ENCODE measurements at regions not wholly inside any gene's neighbourhood (a gene's known extent, or its start where the extent isn't known, plus 50 kb on each side); places are given as distances from the start of the nearest gene placed in this dataset.

DNA sequence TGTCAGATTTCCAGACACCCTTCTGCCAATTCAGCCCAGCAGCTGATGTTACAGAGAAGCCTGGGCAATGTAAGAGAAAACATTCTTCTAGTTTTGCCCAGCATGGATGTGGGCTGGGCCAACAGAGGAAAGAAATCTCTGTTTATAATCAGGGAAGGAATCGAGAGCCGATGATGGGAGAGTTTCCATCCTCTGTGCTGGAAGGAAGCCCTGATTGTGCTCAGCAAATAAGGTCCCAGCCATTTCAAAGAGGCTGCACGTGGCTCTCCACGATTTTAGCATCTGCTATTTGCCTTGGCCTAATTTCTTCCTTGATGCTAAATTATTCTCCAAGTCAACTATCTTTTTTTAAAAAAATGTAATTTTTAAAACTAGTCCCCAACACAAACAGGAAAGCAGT lies 70.0 kb downstream of the IRX6 start:
- TF ChIP-seq, protein P1, sequence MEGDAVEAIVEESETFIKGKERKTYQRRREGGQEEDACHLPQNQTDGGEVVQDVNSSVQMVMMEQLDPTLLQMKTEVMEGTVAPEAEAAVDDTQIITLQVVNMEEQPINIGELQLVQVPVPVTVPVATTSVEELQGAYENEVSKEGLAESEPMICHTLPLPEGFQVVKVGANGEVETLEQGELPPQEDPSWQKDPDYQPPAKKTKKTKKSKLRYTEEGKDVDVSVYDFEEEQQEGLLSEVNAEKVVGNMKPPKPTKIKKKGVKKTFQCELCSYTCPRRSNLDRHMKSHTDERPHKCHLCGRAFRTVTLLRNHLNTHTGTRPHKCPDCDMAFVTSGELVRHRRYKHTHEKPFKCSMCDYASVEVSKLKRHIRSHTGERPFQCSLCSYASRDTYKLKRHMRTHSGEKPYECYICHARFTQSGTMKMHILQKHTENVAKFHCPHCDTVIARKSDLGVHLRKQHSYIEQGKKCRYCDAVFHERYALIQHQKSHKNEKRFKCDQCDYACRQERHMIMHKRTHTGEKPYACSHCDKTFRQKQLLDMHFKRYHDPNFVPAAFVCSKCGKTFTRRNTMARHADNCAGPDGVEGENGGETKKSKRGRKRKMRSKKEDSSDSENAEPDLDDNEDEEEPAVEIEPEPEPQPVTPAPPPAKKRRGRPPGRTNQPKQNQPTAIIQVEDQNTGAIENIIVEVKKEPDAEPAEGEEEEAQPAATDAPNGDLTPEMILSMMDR (IDR thresholded peaks at IDR 0.05), result no peak
- TF ChIP-seq POLR2A (IDR thresholded peaks at IDR 0.05), result no peak

All from lower leg skin (tissue), 3 donors.